PC-9 (cell line): ENCODE measurements at regions not wholly inside any gene's neighbourhood (a gene's known extent, or its start where the extent isn't known, plus 50 kb on each side); places are given as distances from the start of the nearest gene placed in this dataset.
A peak's percentile ranks its signal among the peaks of the same experiment; 100 is the strongest.

Experiments
- BruUV-seq: library from RNA; stranded (reverse); fragments of 400-500 nt; replicated peaks from 2 replicates; lab custom pipeline; 2021; lab: Mats Ljungman, UMichigan
- CTCF ChIA-PET: fragments of 300-600 bp; sonication (Branson Sonifier 250); formaldehyde crosslinking; loops from one replicate; lab custom pipeline; 2022; ENCODE audit warnings: antibody characterized with exemption; lab: Charles Lee
- POLR2A ChIA-PET: fragments of 300-600 bp; sonication (Branson Sonifier 250); formaldehyde crosslinking; loops from one replicate; lab custom pipeline; 2022; ENCODE audit warnings: antibody characterized with exemption; ENCODE audit not compliant: unreplicated experiment; lab: Charles Lee
- DNase-seq, 2 experiments: peaks; one replicate each; pipeline versions ENCODE4 v3.0.0 to v3.0.0-alpha.2; 2015 to 2022; ENCODE audit warnings: mixed read lengths in 1 of 2
- H2AFZ ChIP-seq: fragments of 200-600 bp; sonication (generic); 2 replicates; pipeline ENCODE4 v1.8.1; 2017; ENCODE audit warnings: antibody characterized with exemption
- H3F3A ChIP-seq: fragments of 200-600 bp; sonication (generic); 2 replicates; pipeline ENCODE4 v1.8.1; 2017; ENCODE audit warnings: antibody characterized with exemption, mild to moderate bottlenecking, low read depth; ENCODE audit not compliant: insufficient read depth
- H3K27ac ChIP-seq: fragments of 200-600 bp; sonication (generic); 2 replicates; pipeline ENCODE4 v1.6.1; 2016; ENCODE audit warnings: mixed run types
- H3K27me3 ChIP-seq: fragments of 200-600 bp; sonication (generic); 2 replicates; pipeline ENCODE4 v1.6.1; 2016; ENCODE audit warnings: low read depth, mixed run types; ENCODE audit not compliant: insufficient read depth
- H3K36me3 ChIP-seq: fragments of 200-600 bp; sonication (generic); 2 replicates; pipeline ENCODE4 v1.6.1; 2016; ENCODE audit warnings: low read depth, mixed run types
- H3K4me1 ChIP-seq: fragments of 200-600 bp; sonication (generic); replicated peaks from 2 replicates; pipeline ENCODE4 v1.6.1; 2016; ENCODE audit warnings: mixed run types; ENCODE audit not compliant: insufficient read depth
- H3K4me2 ChIP-seq: fragments of 200-600 bp; sonication (generic); 2 replicates; pipeline ENCODE4 v1.6.1; 2017; ENCODE audit warnings: mixed run types
- H3K4me3 ChIP-seq: fragments of 200-600 bp; sonication (generic); 2 replicates; pipeline ENCODE4 v1.6.1; 2016; ENCODE audit warnings: mixed run types
- H3K79me2 ChIP-seq: fragments of 200-600 bp; sonication (generic); 2 replicates; pipeline ENCODE4 v1.6.1; 2017; ENCODE audit warnings: low read depth, mixed run types
- H3K9me2 ChIP-seq: fragments of 200-600 bp; sonication (generic); 2 replicates; pipeline ENCODE4 v1.8.1; 2017; ENCODE audit warnings: mild to moderate bottlenecking; ENCODE audit not compliant: insufficient read depth
- H3K9me3 ChIP-seq: fragments of 200-600 bp; sonication (generic); 2 replicates; pipeline ENCODE4 v1.8.1; 2016; ENCODE audit warnings: low read depth; ENCODE audit not compliant: insufficient read depth
- H4K20me1 ChIP-seq: fragments of 200-600 bp; sonication (generic); 2 replicates; pipeline ENCODE4 v1.8.1; 2017; ENCODE audit not compliant: insufficient read depth
- CTCF ChIP-seq: fragments of 200-600 bp; sonication (generic); conservative IDR thresholded peaks from 2 replicates; pipeline ENCODE4 v1.6.1; 2017; ENCODE audit warnings: mixed run types, antibody characterized with exemption, mild to moderate bottlenecking, moderate library complexity
- EZH2 ChIP-seq: fragments of 200-600 bp; sonication (generic); IDR thresholded peaks from 2 replicates; pipeline ENCODE4 v1.8.0; 2017; ENCODE audit warnings: antibody characterized with exemption, low read depth
- intact Hi-C: fragments of 100-400 bp; cut with micrococcal nuclease; formaldehyde crosslinking; loops from one replicate; pipeline ENCODE4 v1.10.0; 2022; ENCODE audit not compliant: unreplicated experiment

GRCh38 chr2:220847589-220847988 is 724.5 kb downstream of the EPHA4 start:
- CTCF ChIA-PET, result interaction anchor here (0.6 kb wide), 1 partner anchor 23 kb away, joined by 3 read pairs; no protein-coding TSS in a partner anchor

GRCh38 chr2:220849433-220849832 is 722.7 kb downstream of the EPHA4 start:
- ChIA-PET CTCF (no interaction called here), POLR2A (no interaction called here)
- TF ChIP-seq EZH2, result no peak
- Histone ChIP-seq H3K27me3 (no peaks in the 10 kb centered on the region), H3K4me3 (no peak overlapping the region), H3K9me2 (no peaks in the 10 kb centered on the region), H3K4me2 (no peak overlapping the region), H4K20me1 (no peaks in the 10 kb centered on the region), H3K79me2 (no peaks in the 10 kb centered on the region), H2AFZ (no peak overlapping the region), H3K9me3 (no peaks in the 10 kb centered on the region; the same call in 1 of the 2 replicates), H3F3A (peaks cover 16% of the 10 kb centered on the region), H3K27ac (no peak overlapping the region), H3K36me3 (no peaks in the 10 kb centered on the region), H3K4me1 (peaks cover 18% of the 10 kb centered on the region)
- DNase-seq, result no peak
- intact Hi-C loops, result no loop called here
- no TSS peak for BruUV-seq

More at GRCh38 chr2:220847589-220847988, 724.5 kb downstream of the EPHA4 start:
- H3K36me3 ChIP-seq, result no peaks in the 10 kb centered on the region
- H3K9me2 ChIP-seq, result no peaks in the 10 kb centered on the region
- H2AFZ ChIP-seq, result no peak overlapping the region; the same call in 1 of the 2 replicates
- H3K4me3 ChIP-seq, result no peak overlapping the region
- DNase-seq, result peak; percentile 62 to 78
- H3K79me2 ChIP-seq, result no peaks in the 10 kb centered on the region
- peak overlapping the region; percentile 40 for H3K4me2 ChIP-seq
- peak overlapping the region; percentile 14 for H3K27ac ChIP-seq
- H4K20me1 ChIP-seq, result no peaks in the 10 kb centered on the region
- POLR2A ChIA-PET, result no interaction called here
- TF ChIP-seq EZH2 (no peak), CTCF (no peak)
- no peaks in the 10 kb centered on the region for H3K27me3 ChIP-seq
- peaks cover 18% of the 10 kb centered on the region for H3K4me1 ChIP-seq
- intact Hi-C loops, result loop anchor here (1.0 kb wide), 1 partner anchor 35 kb away; no protein-coding TSS in a partner anchor
- no TSS peak for BruUV-seq
- no peaks in the 10 kb centered on the region; the same call in 1 of the 2 replicates for H3K9me3 ChIP-seq
- H3F3A ChIP-seq, result peaks cover 16% of the 10 kb centered on the region

GRCh38 chr2:220850116-220850515 is 722.0 kb downstream of the EPHA4 start:
- H3F3A ChIP-seq, result peaks cover 16% of the 10 kb centered on the region
- POLR2A ChIA-PET, result interaction anchor here (0.6 kb wide), 1 partner anchor 540 kb away, joined by 3 read pairs; no protein-coding TSS in a partner anchor
- no peak overlapping the region for H2AFZ ChIP-seq
- H3K79me2 ChIP-seq, result no peaks in the 10 kb centered on the region
- H3K36me3 ChIP-seq, result no peaks in the 10 kb centered on the region
- no peaks in the 10 kb centered on the region for H3K9me2 ChIP-seq
- no peak for TF ChIP-seq EZH2
- TF ChIP-seq CTCF, result no peak
- H3K4me2 ChIP-seq, result no peak overlapping the region
- CTCF ChIA-PET, result no interaction called here
- H3K27me3 ChIP-seq, result no peaks in the 10 kb centered on the region
- peaks cover 18% of the 10 kb centered on the region for H3K4me1 ChIP-seq
- H3K4me3 ChIP-seq, result no peak overlapping the region
- no peaks in the 10 kb centered on the region for H4K20me1 ChIP-seq
- H3K9me3 ChIP-seq, result no peaks in the 10 kb centered on the region; the same call in 1 of the 2 replicates
- no TSS peak for BruUV-seq
- DNase-seq, result no peak
- no peak overlapping the region for H3K27ac ChIP-seq
- intact Hi-C loops, result no loop called here

GRCh38 chr2:220855296-220855695 is 716.8 kb downstream of the EPHA4 start:
- CTCF ChIA-PET, result no interaction called here
- no peak for TF ChIP-seq EZH2
- TF ChIP-seq CTCF, result no peak
- POLR2A ChIA-PET, result no interaction called here

More at GRCh38 chr2:220855296-220855695, 716.8 kb downstream of the EPHA4 start:
- Histone ChIP-seq H3K9me2 (no peaks in the 10 kb centered on the region), H3K4me2 (no peak overlapping the region), H3F3A (no peaks in the 10 kb centered on the region), H3K9me3 (no peaks in the 10 kb centered on the region), H3K27ac (no peak overlapping the region), H3K27me3 (no peaks in the 10 kb centered on the region), H3K4me3 (no peak overlapping the region), H3K4me1 (no peaks in the 10 kb centered on the region), H3K36me3 (no peaks in the 10 kb centered on the region), H2AFZ (no peak overlapping the region), H3K79me2 (no peaks in the 10 kb centered on the region), H4K20me1 (no peaks in the 10 kb centered on the region)
- DNase-seq, result no peak
- BruUV-seq, result no TSS peak
- intact Hi-C loops, result no loop called here
